HepG2 (cell line): ENCODE measurements at regions not wholly inside any gene's neighbourhood (a gene's known extent, or its start where the extent isn't known, plus 50 kb on each side); places are given as distances from the start of the nearest gene placed in this dataset.

ENCODE experiments used
- ATAC-seq: fragments of 200-7000 bp; cut with Tn5 transposase; 3 replicates; pipeline ENCODE4 v1.9.1; 2020; ENCODE audit warnings: mild to moderate bottlenecking, moderate library complexity
- BruUV-seq: library from RNA; stranded (reverse); fragments of 400-500 nt; replicated peaks from 2 replicates; lab custom pipeline; 2021; lab: Mats Ljungman, UMichigan
- CTCF ChIA-PET: fragments of 300-600 bp; formaldehyde crosslinking; extraction: SDS; loops from one replicate; lab custom pipeline; 2021; ENCODE audit warnings: low total read pairs, inconsistent platforms, low intra/inter-chr PET ratio; lab: Yijun Ruan, JAX
- POLR2A ChIA-PET: fragments of 350-600 bp; sonication (Branson Sonifier 250); formaldehyde crosslinking; loops from one replicate; lab custom pipeline; 2020; ENCODE audit warnings: antibody characterized with exemption, inconsistent platforms; lab: Yijun Ruan, JAX
- DNase-seq: peaks from one replicate; pipeline ENCODE4 v3.0.0-alpha.2; 2015; ENCODE audit warnings: low spot score
- FAIRE-seq: peaks from 3 replicates; lab custom pipeline; 2011; peaks lifted over from hg19 to GRCh38; lab: Jason Lieb, UNC
- H2AFZ ChIP-seq: one replicate; pipeline ENCODE4 v1.6.1; 2011; ENCODE audit warnings: low read length, inconsistent platforms
- H3K27ac ChIP-seq: fragments of 300-600 bp; 3 replicates; pipeline ENCODE4 v1.8.0; 2011; ENCODE audit warnings: mixed run types, mild to moderate bottlenecking, mixed read lengths, low read length, inconsistent platforms; ENCODE audit not compliant: insufficient read depth; ENCODE audit errors: extremely low read length
- H3K27me3 ChIP-seq, 2 experiments: fragments of 200-600 bp in 1 of 2; 2 replicates in 1 of 2; 3 replicates in 1 of 2; pipeline versions ENCODE4 v1.6.0 to v1.8.0; 2011; ENCODE audit warnings: low read length in 2 of 2, mild to moderate bottlenecking in 2 of 2, moderate library complexity in 2 of 2, inconsistent platforms in 1 of 2; ENCODE audit not compliant: insufficient read depth in 2 of 2, control insufficient read depth in 1 of 2
- H3K36me3 ChIP-seq, 2 experiments: fragments of 200-600 bp in 1 of 2; replicated peaks in 1 of 2; 2 replicates in 1 of 2; 3 replicates in 1 of 2; pipeline versions ENCODE4 v1.5.1 to v1.8.0; 2011; ENCODE audit warnings: low read length in 2 of 2, inconsistent platforms in 1 of 2; ENCODE audit not compliant: insufficient read depth in 2 of 2, control insufficient read depth in 1 of 2
- H3K4me1 ChIP-seq: 2 replicates; pipeline ENCODE4 v1.5.1; 2012; ENCODE audit warnings: low read length, inconsistent platforms; ENCODE audit not compliant: insufficient read depth
- H3K4me2 ChIP-seq: 2 replicates; pipeline ENCODE4 v1.6.0; 2011; ENCODE audit warnings: low read depth, low read length, inconsistent platforms
- H3K4me3 ChIP-seq, 3 experiments: fragments of 200-600 bp in 1 of 3; sonication (generic), shearing (Covaris generic) in 1 of 3; replicated peaks in 1 of 3; 2 replicates each; pipeline ENCODE4 v1.5.1; 2011 to 2016; ENCODE audit warnings: low read length in 3 of 3, inconsistent platforms in 2 of 3, low read depth in 2 of 3, mild to moderate bottlenecking in 2 of 3, control low read depth in 1 of 3, mixed read lengths in 1 of 3; ENCODE audit not compliant: insufficient read depth in 1 of 3
- H3K79me2 ChIP-seq: one replicate; pipeline ENCODE4 v1.6.1; 2011; ENCODE audit warnings: low read length, inconsistent platforms; ENCODE audit not compliant: insufficient read depth
- H3K9ac ChIP-seq: 2 replicates; pipeline ENCODE4 v1.6.0; 2011; ENCODE audit warnings: mild to moderate bottlenecking, low read depth, low read length, inconsistent platforms; ENCODE audit not compliant: insufficient read depth
- H3K9me3 ChIP-seq: 2 replicates; pipeline ENCODE4 v1.5.1; 2012; ENCODE audit warnings: mild to moderate bottlenecking, low read length
- H4K20me1 ChIP-seq: 2 replicates; pipeline ENCODE4 v1.6.0; 2011; ENCODE audit warnings: inconsistent platforms, mild to moderate bottlenecking, low read length, moderate library complexity; ENCODE audit not compliant: insufficient read depth
- ASH2L ChIP-seq: fragments of 300-600, 200-600 bp; sonication (generic); IDR thresholded peaks from 2 replicates; pipeline ENCODE4 v1.7.0; 2017; ENCODE audit warnings: low read depth, mild to moderate bottlenecking, moderate library complexity, mixed read lengths, low read length; ENCODE audit not compliant: insufficient read length
- CREB1 ChIP-seq, 2 experiments: fragments of 450-650 bp in 1 of 2; IDR thresholded peaks; 2 replicates each; pipeline ENCODE4 v1.6.1; 2016 to 2017; ENCODE audit warnings: control low read depth in 1 of 2, mild to moderate bottlenecking in 1 of 2, missing compliant biosample characterization in 1 of 2, missing genetic modification characterization in 1 of 2
- CREB3 ChIP-seq: sonication (generic); formaldehyde crosslinking; IDR thresholded peaks from 2 replicates; pipeline ENCODE4 v1.5.0; 2020; ENCODE audit warnings: missing genetic modification reagents
- GABPA ChIP-seq, 2 experiments: IDR thresholded peaks; 2 replicates each; pipeline ENCODE4 v1.6.1; 2011 to 2016; ENCODE audit warnings: low read depth in 2 of 2, low read length in 1 of 2, missing biosample characterization in 1 of 2, missing genetic modification characterization in 1 of 2
- GFI1 ChIP-seq: sonication (generic); formaldehyde crosslinking; IDR thresholded peaks from 2 replicates; pipeline ENCODE4 v1.5.0; 2020; ENCODE audit warnings: missing genetic modification reagents, mild to moderate bottlenecking, borderline replicate concordance
- HDAC1 ChIP-seq: sonication (generic); formaldehyde crosslinking; IDR thresholded peaks from 2 replicates; pipeline ENCODE4 v1.5.1; 2020; ENCODE audit warnings: mild to moderate bottlenecking, missing genetic modification reagents
- JDP2 ChIP-seq: sonication (generic); formaldehyde crosslinking; IDR thresholded peaks from 2 replicates; pipeline ENCODE4 v1.8.1; 2022; ENCODE audit warnings: missing genetic modification reagents, borderline replicate concordance
- NFE2 ChIP-seq: sonication (generic); formaldehyde crosslinking; IDR thresholded peaks from 2 replicates; pipeline ENCODE4 v1.4.0; 2020; ENCODE audit warnings: missing genetic modification reagents
- SALL1 ChIP-seq: sonication (generic); formaldehyde crosslinking; IDR thresholded peaks from 2 replicates; pipeline ENCODE4 v1.8.0; 2022; ENCODE audit warnings: mild to moderate bottlenecking, missing genetic modification reagents
- SAP130 ChIP-seq: IDR thresholded peaks from 2 replicates; pipeline ENCODE4 v1.6.1; 2016; ENCODE audit warnings: low read depth
- SOX13 ChIP-seq, 3 experiments: fragments of 450-650 bp in 1 of 3; sonication (generic) in 1 of 3; formaldehyde crosslinking in 1 of 3; IDR thresholded peaks in 2 of 3; conservative IDR thresholded peaks in 1 of 3; 2 replicates each; pipeline versions ENCODE4 v1.5.0 to v1.6.1; 2016 to 2020; ENCODE audit warnings: antibody characterized with exemption in 1 of 3, mild to moderate bottlenecking in 1 of 3, missing compliant biosample characterization in 1 of 3, missing genetic modification reagents in 1 of 3, moderate library complexity in 1 of 3
- TEAD3 ChIP-seq: optimal IDR thresholded peaks from 2 replicates; pipeline ENCODE3; 2016; ENCODE audit warnings: borderline replicate concordance
- UBTF ChIP-seq: sonication (generic); formaldehyde crosslinking; IDR thresholded peaks from 2 replicates; pipeline ENCODE4 v1.4.0; 2020; ENCODE audit warnings: mild to moderate bottlenecking, missing genetic modification reagents
- ZMAT5 ChIP-seq: sonication (generic); formaldehyde crosslinking; IDR thresholded peaks from 2 replicates; pipeline ENCODE4 v1.5.0; 2020; ENCODE audit warnings: mild to moderate bottlenecking, low read depth, missing genetic modification reagents, borderline replicate concordance
- ZNF7 ChIP-seq: IDR thresholded peaks from 2 replicates; pipeline ENCODE4 v1.6.1; 2016; ENCODE audit warnings: missing biosample characterization, missing genetic modification reagents
- ZNF704 ChIP-seq: sonication (generic); formaldehyde crosslinking; IDR thresholded peaks from 2 replicates; pipeline ENCODE4 v1.8.1; 2023; ENCODE audit warnings: mild to moderate bottlenecking, inconsistent platforms, moderate library complexity, missing genetic modification reagents, borderline replicate concordance
- ZNF737 ChIP-seq: sonication (generic); formaldehyde crosslinking; IDR thresholded peaks from 2 replicates; pipeline ENCODE4 v1.5.0; 2020; ENCODE audit warnings: missing genetic modification reagents, mild to moderate bottlenecking, borderline replicate concordance
- ZNF747 ChIP-seq: sonication (generic); formaldehyde crosslinking; IDR thresholded peaks from 2 replicates; pipeline ENCODE4 v1.8.1; 2023; ENCODE audit warnings: missing genetic modification reagents, mild to moderate bottlenecking, borderline replicate concordance
- ZNF792 ChIP-seq: IDR thresholded peaks from 2 replicates; pipeline ENCODE4 v1.6.1; 2016
- WGBS: methylation state at CpG from one replicate; pipeline ENCODE4 v1.1.6; 2017; ENCODE audit warnings: low lambda C conversion rate; 5-methylcytosine and 5-hydroxymethylcytosine counted together
- in situ Hi-C: cut with HindIII; loops from 2 replicates; pipeline ENCODE4 v1.10.0; 2017; ENCODE audit warnings: low pct_unique_long_range_greater_than_20kb; ENCODE audit not compliant: extremely low pct_ligation_motif_present
- intact Hi-C: fragments of 100-400 bp; cut with micrococcal nuclease; formaldehyde crosslinking; loops from one replicate; pipeline ENCODE4 v1.10.0; 2022; ENCODE audit not compliant: unreplicated experiment

- TSS peak; percentile 14 for BruUV-seq
- peak; percentile 63 for FAIRE-seq
- ChIA-PET POLR2A (no interaction called here), CTCF (no interaction called here)
- ATAC-seq: no peak
- Histone ChIP-seq H2AFZ (no peak overlapping the region), H3K36me3 (no peaks in the 10 kb centered on the region), H3K4me2 (peak overlapping the region; percentile 60), H4K20me1 (peaks cover 32% of the 10 kb centered on the region), H3K27ac (peak overlapping the region; percentile 59), H3K27me3 (no peaks in the 10 kb centered on the region), H3K4me1 (peaks cover 73% of the 10 kb centered on the region), H3K4me3 (peak overlapping the region in 1 of 3 experiments; percentile 8; a peak in 1 of 6 replicates), H3K9ac (no peak overlapping the region), H3K79me2 (peaks cover 86% of the 10 kb centered on the region), H3K9me3 (no peaks in the 10 kb centered on the region)
- in situ Hi-C loops: loop anchor here (5.0 to 10.0 kb wide), 2 partner anchors 288 to 331 kb away; no protein-coding TSS in a partner anchor
- peak; percentile 70 for DNase-seq
- WGBS: 6% methylated on average over 3 of the region's 3 CpGs
- intact Hi-C loops: loop anchor here (5.0 kb wide), 1 partner anchor 48 kb away; no protein-coding TSS in a partner anchor
- TF ChIP-seq ZNF737 (CRISPR knock-in tag) (no peak), HDAC1 (peak; percentile 49; the same call in 1 of the 2 replicates), SOX13 (IDR thresholded peaks at IDR 0.05) (no peak), SOX13 (CRISPR knock-in tag; conservative IDR thresholded peaks at IDR 0.05 in 1 of 2, IDR thresholded peaks at IDR 0.05 in 1 of 2) (peak in 1 of 2 experiments; percentile 18; a peak in 1 of 4 replicates), NFE2 (CRISPR knock-in tag) (no peak), UBTF (CRISPR knock-in tag) (0 out of 2 replicates have a peak, but pooled peaks have one; percentile 36), JDP2 (CRISPR knock-in tag) (no peak), CREB3 (CRISPR knock-in tag) (no peak), SALL1 (CRISPR knock-in tag) (peak; percentile 49; the same call in 1 of the 2 replicates), ZNF792 (no peak), ZNF7 (CRISPR knock-in tag) (no peak), ZNF747 (CRISPR knock-in tag) (no peak), ZMAT5 (CRISPR knock-in tag) (no peak), SAP130 (CRISPR knock-in tag) (peak; percentile 9; the same call in 1 of the 2 replicates), CREB1 (IDR thresholded peaks at IDR 0.05) (no peak), CREB1 (CRISPR knock-in tag; IDR thresholded peaks at IDR 0.05) (peak; percentile 22; the same call in 1 of the 2 replicates), GABPA (IDR thresholded peaks at IDR 0.05; ENCODE audit: low read depth, low read length) (no peak), GABPA (CRISPR knock-in tag; IDR thresholded peaks at IDR 0.05; ENCODE audit: low read depth) (no peak), ASH2L (peak; percentile 65), GFI1 (CRISPR knock-in tag) (no peak), TEAD3 (peak; percentile 62), ZNF704 (CRISPR knock-in tag) (no peak)
Measured at GRCh38 chr2:134124047-134124753, 129.7 kb upstream of the MGAT5 start.
